8988T (cell line): ENCODE measurements at regions not wholly inside any gene's neighbourhood (a gene's known extent, or its start where the extent isn't known, plus 50 kb on each side); places are given as distances from the start of the nearest gene placed in this dataset.
"Not testable (repeated sequence)": the region's sequence is repeated elsewhere in the genome, so short reads cannot be mapped to it uniquely, and the experiment has no call there.

Experiments used
- DNase-seq: peaks from one replicate; pipeline ENCODE4 v3.0.0; 2011

- no peak for DNase-seq
Observed at GRCh38 chr1:20432341-20432740, 53.7 kb downstream of the CAMK2N1 start.

- no peak for DNase-seq
Observed at GRCh38 chr1:20431176-20431460, 54.9 kb downstream of the CAMK2N1 start.

- DNase-seq: peak; percentile 39
Observed at GRCh38 chr1:20430355-20431175, 55.4 kb downstream of the CAMK2N1 start.

GRCh38 chr1:20429296-20429695 lies 56.7 kb downstream of the CAMK2N1 start:
- no peak for DNase-seq

GRCh38 chr1:20428841-20429240 lies 57.2 kb downstream of the CAMK2N1 start:
- no peak for DNase-seq

- DNase-seq: no peak
Observed at GRCh38 chr1:20426923-20427322, 59.1 kb downstream of the CAMK2N1 start.

- no peak for DNase-seq
Observed at GRCh38 chr1:20426371-20426770, 59.6 kb downstream of the CAMK2N1 start.

- DNase-seq: no peak
Observed at GRCh38 chr1:20425622-20426021, 60.4 kb downstream of the CAMK2N1 start.

- DNase-seq: no peak
Observed at GRCh38 chr1:20423169-20423795, 62.7 kb downstream of the CAMK2N1 start.

GRCh38 chr1:20421441-20421840 lies 64.6 kb downstream of the CAMK2N1 start:
- no peak for DNase-seq

GRCh38 chr1:20417581-20417980 lies 68.4 kb downstream of the CAMK2N1 start:
- no peak for DNase-seq

- DNase-seq: no peak
Observed at GRCh38 chr1:20416706-20417105, 69.3 kb downstream of the CAMK2N1 start.

- no peak for DNase-seq
Observed at GRCh38 chr1:20413776-20414140, 72.3 kb downstream of the CAMK2N1 start.

- no peak for DNase-seq
Observed at GRCh38 chr1:20413136-20413775, 72.8 kb downstream of the CAMK2N1 start.

GRCh38 chr1:20411196-20411980 lies 74.6 kb downstream of the CAMK2N1 start:
- DNase-seq: peak; percentile 70

- no peak for DNase-seq
Observed at GRCh38 chr1:20410503-20410902, 75.5 kb downstream of the CAMK2N1 start.

GRCh38 chr1:20409971-20410370 lies 76.0 kb downstream of the CAMK2N1 start:
- DNase-seq: no peak

- DNase-seq: no peak
Observed at GRCh38 chr1:20409012-20409411, 77.0 kb downstream of the CAMK2N1 start.

GRCh38 chr1:20408133-20408650 lies 77.8 kb downstream of the CAMK2N1 start:
- not testable (repeated sequence) for DNase-seq

GRCh38 chr1:20405893-20406604 lies 80.0 kb downstream of the CAMK2N1 start:
- no peak for DNase-seq

GRCh38 chr1:20405051-20405754 lies 80.8 kb downstream of the CAMK2N1 start:
- DNase-seq: no peak
